ENCODE measurements at regions not wholly inside any gene's neighbourhood (a gene's known extent, or its start where the extent isn't known, plus 50 kb on each side); places are given as distances from the start of the nearest gene placed in this dataset.

DNA sequence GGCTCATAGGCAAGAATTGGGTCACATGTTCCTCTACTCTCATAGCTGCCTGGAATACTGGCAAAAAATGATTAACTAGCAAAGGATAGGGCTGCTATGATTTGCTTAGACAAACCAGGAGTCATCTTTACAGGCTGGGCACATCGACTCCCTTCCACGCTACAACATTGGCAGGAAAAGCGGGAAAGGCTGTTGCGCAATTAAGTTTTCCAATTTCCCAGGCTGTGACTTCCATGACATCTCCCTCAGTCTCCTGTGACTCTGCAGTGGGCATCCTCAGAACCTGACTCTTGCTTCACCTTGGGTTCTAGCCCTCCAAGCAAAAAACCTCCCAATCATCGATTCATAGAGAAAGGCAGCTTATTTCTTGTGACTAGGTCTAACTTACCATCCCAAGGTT, 184.5 kb upstream of the E2F7 start:
- TF ChIP-seq, protein P1, sequence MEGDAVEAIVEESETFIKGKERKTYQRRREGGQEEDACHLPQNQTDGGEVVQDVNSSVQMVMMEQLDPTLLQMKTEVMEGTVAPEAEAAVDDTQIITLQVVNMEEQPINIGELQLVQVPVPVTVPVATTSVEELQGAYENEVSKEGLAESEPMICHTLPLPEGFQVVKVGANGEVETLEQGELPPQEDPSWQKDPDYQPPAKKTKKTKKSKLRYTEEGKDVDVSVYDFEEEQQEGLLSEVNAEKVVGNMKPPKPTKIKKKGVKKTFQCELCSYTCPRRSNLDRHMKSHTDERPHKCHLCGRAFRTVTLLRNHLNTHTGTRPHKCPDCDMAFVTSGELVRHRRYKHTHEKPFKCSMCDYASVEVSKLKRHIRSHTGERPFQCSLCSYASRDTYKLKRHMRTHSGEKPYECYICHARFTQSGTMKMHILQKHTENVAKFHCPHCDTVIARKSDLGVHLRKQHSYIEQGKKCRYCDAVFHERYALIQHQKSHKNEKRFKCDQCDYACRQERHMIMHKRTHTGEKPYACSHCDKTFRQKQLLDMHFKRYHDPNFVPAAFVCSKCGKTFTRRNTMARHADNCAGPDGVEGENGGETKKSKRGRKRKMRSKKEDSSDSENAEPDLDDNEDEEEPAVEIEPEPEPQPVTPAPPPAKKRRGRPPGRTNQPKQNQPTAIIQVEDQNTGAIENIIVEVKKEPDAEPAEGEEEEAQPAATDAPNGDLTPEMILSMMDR (conservative IDR thresholded peaks at IDR 0.05) = no peak
- TF ChIP-seq ZFX (IDR thresholded peaks at IDR 0.05) = no peak

GRCh38 chr12:77248036-77248435, 182.7 kb upstream of the E2F7 start:
- TF ChIP-seq, protein P1 (conservative IDR thresholded peaks at IDR 0.05) = no peak
- no peak for TF ChIP-seq ZFX (IDR thresholded peaks at IDR 0.05)
- no peak overlapping the region for H3K27ac ChIP-seq

More for the DNA sequence above, 184.5 kb upstream of the E2F7 start:
- no peak overlapping the region for H3K27ac ChIP-seq

DNA sequence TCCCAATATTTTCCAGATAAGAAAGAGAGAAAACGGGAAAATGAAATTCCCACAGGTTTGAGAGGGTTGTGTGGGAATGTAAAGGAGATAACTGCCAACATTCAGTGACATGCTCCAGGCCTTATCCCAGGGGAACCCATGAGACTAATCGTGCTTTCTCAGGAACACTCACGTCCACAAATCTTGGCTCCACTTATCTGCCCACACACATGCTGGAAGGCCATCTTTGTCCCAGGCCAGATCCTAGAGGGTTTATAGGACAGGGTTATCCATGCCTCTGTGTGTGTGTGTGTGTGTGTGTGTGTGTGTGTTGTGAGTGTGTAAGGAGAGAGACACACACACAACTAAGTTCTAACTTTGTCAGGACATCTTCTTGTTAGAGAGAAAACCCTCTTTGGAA, 182.2 kb upstream of the E2F7 start:
- no peak overlapping the region for H3K27ac ChIP-seq
- TF ChIP-seq, protein P1 (conservative IDR thresholded peaks at IDR 0.05) = no peak
- no peak for TF ChIP-seq ZFX (IDR thresholded peaks at IDR 0.05)

GRCh38 chr12:77243345-77243744, 178.0 kb upstream of the E2F7 start:
- TF ChIP-seq, protein P1 (conservative IDR thresholded peaks at IDR 0.05) = no peak
- no peak for TF ChIP-seq ZFX (IDR thresholded peaks at IDR 0.05)
- no peak overlapping the region for H3K27ac ChIP-seq

DNA sequence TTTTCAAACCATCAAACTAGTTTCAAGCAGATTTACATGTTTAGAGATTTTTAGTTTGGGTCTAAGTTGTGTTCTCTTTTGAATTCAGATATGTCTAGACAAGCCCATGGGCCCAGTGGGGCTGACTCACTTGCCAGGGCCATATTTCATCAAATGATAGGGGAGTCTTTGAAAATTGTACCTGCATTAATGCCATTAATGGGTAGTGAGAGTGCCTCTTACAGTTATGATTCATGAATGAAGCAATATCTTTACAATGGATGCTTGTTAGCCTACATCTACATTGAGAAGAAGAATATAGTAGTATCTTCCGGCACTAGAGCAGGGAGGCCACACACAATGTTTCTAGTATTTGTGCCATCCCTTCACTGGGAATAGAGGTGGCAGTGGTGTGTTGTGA, 174.2 kb upstream of the E2F7 start:
- no peak overlapping the region for H3K27ac ChIP-seq
- TF ChIP-seq, protein P1 (conservative IDR thresholded peaks at IDR 0.05) = no peak
- no peak for TF ChIP-seq ZFX (IDR thresholded peaks at IDR 0.05)

GRCh38 chr12:77238335-77238734, 173.0 kb upstream of the E2F7 start:
- H3K27ac ChIP-seq = no peak overlapping the region
- TF ChIP-seq ZFX (IDR thresholded peaks at IDR 0.05) = no peak
- TF ChIP-seq, protein P1 (conservative IDR thresholded peaks at IDR 0.05) = no peak

GRCh38 chr12:77237896-77238295, 172.5 kb upstream of the E2F7 start:
- TF ChIP-seq, protein P1 (conservative IDR thresholded peaks at IDR 0.05) = no peak
- TF ChIP-seq ZFX (IDR thresholded peaks at IDR 0.05) = no peak
- H3K27ac ChIP-seq = no peak overlapping the region
